CD4-positive, alpha-beta T cell treated with Interleukin-10 for 1 hour (primary cell): ENCODE measurements at regions not wholly inside any gene's neighbourhood (a gene's known extent, or its start where the extent isn't known, plus 50 kb on each side); places are given as distances from the start of the nearest gene placed in this dataset.
"Not testable (repeated sequence)": the region's sequence is repeated elsewhere in the genome, so short reads cannot be mapped to it uniquely, and the experiment has no call there.

Source experiments
- DNase-seq: peaks from one replicate; pipeline ENCODE4 v3.0.0-alpha.2; 2020

DNA sequence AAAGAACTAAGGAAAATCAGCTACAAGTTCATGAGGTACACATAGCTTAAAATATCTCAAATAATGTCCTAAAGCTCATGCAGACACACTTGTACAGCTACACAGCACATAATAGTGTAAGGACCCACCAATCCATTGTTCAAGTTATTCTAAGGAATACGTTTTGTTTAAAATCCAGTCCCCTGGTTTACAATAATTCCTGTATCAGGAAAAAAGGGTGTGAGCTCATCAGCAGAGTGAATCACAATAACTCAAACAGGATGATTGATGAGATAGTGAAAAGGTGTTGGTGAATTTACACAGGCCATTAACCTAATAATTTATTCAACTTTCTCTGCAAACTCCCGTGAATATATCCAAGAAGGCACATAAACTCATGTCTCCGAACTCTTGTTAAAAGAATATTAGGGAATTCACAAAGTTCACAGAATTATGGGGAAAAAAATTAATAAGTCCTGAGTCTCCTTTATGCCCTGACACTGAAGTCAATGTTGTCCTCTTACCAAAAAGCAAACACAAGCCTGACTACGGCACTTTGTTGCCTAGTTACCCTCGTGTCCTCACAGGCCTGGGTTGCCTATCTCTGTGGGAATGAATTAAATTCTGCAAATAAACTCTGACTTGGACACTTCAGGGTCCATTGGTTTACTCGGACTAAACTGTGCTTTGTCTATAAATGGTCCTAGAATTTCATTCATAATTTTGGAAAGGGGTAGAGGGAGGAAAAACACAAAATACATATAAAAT is 142.8 kb upstream of the PDE4D start:
- no peak for DNase-seq

GRCh38 chr5:60026161-60026560 is 132.6 kb upstream of the PDE4D start:
- DNase-seq = no peak

DNA sequence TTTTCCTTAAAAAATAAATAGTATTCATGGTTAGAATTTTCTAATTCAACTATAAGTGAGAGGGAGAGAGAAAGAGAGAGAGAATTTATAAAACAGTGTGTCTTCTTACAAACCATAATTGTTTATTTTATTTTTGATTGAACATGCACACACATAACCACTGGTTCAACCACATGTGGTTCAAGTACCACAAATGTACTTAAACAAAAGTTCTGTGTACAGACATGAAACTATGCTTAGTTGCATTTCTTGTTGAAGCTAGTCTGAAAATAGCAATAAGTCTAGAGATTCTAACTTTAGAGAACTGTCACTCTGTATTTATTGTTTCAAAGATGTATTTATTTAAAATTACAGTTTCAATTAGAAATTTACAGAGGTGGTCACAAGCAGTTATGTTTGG is 130.6 kb upstream of the PDE4D start:
- DNase-seq = no peak

- DNase-seq = no peak
Measured at GRCh38 chr5:60023255-60023654, 129.7 kb upstream of the PDE4D start.

DNA sequence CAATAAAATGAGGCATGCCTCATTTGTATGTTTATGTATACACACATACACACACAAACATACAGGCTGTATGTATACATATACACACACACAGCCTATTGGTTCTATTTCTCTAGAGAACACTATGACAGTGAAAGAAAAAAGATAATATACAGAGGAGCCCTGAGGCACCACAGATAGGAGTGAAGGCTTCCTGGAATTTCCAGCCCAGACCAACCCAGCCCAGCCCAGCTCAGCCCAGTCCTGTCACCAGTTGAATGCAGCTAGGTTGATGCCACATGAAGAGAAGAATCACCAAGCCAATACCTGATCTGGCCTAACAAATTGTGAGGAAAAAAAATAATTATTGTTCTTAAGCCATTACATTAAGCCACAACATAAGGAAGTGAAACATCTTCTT is 126.9 kb upstream of the PDE4D start:
- DNase-seq = no peak

GRCh38 chr5:60018960-60019359 is 125.4 kb upstream of the PDE4D start:
- not testable (repeated sequence) for DNase-seq

- DNase-seq = no peak
Measured at GRCh38 chr5:60018091-60018490, 124.6 kb upstream of the PDE4D start.

- DNase-seq = no peak
Measured at GRCh38 chr5:60014331-60014730, 120.8 kb upstream of the PDE4D start.

- no peak for DNase-seq
Measured at GRCh38 chr5:60010853-60011252, 117.3 kb upstream of the PDE4D start.

GRCh38 chr5:60010328-60010727 is 116.8 kb upstream of the PDE4D start:
- DNase-seq = no peak

GRCh38 chr5:60007729-60008128 is 114.2 kb upstream of the PDE4D start:
- no peak for DNase-seq

GRCh38 chr5:59999056-59999455 is 105.5 kb upstream of the PDE4D start:
- no peak for DNase-seq

GRCh38 chr5:59992206-59992605 is 98.7 kb upstream of the PDE4D start:
- no peak for DNase-seq

GRCh38 chr5:59988396-59988795 is 94.9 kb upstream of the PDE4D start:
- DNase-seq = no peak

DNA sequence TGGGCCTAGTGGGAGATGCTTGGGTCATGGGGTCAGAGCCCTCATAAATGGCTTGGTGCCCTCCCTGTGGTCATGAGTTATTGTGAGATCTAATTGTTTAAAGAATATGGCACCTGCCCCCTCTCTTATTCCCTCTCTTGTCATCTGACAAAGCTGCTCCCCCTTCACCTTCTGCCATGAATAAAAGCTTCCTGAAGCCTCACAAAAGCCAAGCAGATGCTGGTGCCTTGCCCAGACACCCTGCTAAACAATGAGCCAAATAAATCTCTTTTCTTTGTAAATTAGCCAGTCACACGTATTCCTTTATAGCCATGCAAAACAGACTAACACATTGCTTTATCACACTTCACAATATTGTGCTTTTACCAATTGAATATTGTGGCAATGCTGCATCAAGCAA is 82.8 kb upstream of the PDE4D start:
- no peak for DNase-seq

GRCh38 chr5:59972043-59972442 is 78.5 kb upstream of the PDE4D start:
- no peak for DNase-seq

- no peak for DNase-seq
Measured at GRCh38 chr5:59959330-59959729, 65.8 kb upstream of the PDE4D start.

GRCh38 chr5:59956130-59956783 is 62.7 kb upstream of the PDE4D start:
- DNase-seq = no peak

DNA sequence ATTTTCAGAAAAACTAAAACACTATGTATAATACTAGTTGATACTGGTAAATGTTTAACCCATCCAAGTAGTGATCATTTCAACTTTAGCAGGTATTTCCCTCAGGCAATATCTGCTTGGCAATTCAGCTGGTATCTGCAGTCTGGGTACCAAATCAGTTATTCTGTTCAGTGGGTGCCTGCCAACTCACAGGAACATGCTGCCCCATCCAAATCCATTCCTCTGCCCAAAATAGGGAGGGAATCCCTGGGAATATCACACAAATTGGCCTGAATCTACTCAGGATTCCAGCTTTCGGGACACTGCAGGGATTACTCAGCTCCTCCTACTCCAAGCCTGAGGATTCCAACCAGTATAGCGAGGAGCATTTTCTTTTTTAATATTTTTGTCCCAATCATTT is 61.7 kb upstream of the PDE4D start:
- DNase-seq = no peak

DNA sequence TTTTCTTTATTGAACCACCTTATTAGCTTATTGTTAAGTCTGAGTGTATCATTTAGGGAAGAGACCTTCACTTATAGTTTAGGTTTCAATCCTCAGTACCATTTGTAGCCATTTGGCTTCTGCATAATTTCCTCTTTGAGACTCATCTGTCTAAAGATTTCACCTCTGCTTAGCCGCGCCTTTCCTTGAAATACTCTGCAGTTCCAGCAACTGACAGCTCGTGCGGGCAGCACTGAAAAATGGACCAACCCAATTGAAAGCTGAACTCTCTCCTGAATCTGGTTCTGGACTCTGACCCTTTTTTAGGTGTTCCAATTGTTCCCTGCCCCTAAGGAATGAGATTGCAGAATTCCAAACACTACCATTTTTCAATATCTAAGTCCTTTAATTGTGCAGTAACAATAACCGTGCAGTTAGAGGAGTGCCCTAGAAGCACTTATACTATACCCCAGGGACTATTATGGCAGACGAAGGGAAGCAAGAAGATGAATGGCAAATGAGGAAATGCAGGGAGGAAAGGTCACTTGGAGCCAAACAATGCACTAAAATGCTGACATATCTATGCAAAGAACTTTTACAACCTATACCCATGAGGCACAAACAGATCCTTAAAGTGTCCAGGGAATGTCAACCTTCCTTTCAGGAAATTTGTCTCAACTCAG is 50.1 kb upstream of the PDE4D start:
- no peak for DNase-seq
